H7 (cell line): ENCODE measurements at regions not wholly inside any gene's neighbourhood (a gene's known extent, or its start where the extent isn't known, plus 50 kb on each side); places are given as distances from the start of the nearest gene placed in this dataset.
"Not testable (repeated sequence)": the region's sequence is repeated elsewhere in the genome, so short reads cannot be mapped to it uniquely, and the experiment has no call there.

Experiments
- DNase-seq: peaks from one replicate; pipeline ENCODE4 v3.0.0; 2012
- H3K27me3 ChIP-seq: 2 replicates; pipeline ENCODE4 v1.6.0; 2011; ENCODE audit warnings: mild to moderate bottlenecking, low read length; ENCODE audit not compliant: control insufficient read depth, insufficient read depth
- H3K36me3 ChIP-seq: replicated peaks from 2 replicates; pipeline ENCODE4 v1.5.1; 2011; ENCODE audit warnings: low read length; ENCODE audit not compliant: control insufficient read depth, insufficient read depth
- H3K4me3 ChIP-seq: 2 replicates; pipeline ENCODE4 v1.5.1; 2011; ENCODE audit warnings: low read depth, mild to moderate bottlenecking, control low read depth, low read length, moderate library complexity; ENCODE audit not compliant: insufficient read depth

- no peaks in the 10 kb centered on the region for H3K36me3 ChIP-seq
- no peak overlapping the region for H3K4me3 ChIP-seq
- no peaks in the 10 kb centered on the region for H3K27me3 ChIP-seq
- DNase-seq, result no peak
These were observed 980.0 kb downstream of the DNAJB9 start for GRCh38 chr7:109549471-109550193.

- Histone ChIP-seq H3K27me3 (no peaks in the 10 kb centered on the region), H3K4me3 (no peak overlapping the region), H3K36me3 (no peaks in the 10 kb centered on the region)
- no peak for DNase-seq
These were observed 982.3 kb downstream of the DNAJB9 start for GRCh38 chr7:109552017-109552416.

DNA sequence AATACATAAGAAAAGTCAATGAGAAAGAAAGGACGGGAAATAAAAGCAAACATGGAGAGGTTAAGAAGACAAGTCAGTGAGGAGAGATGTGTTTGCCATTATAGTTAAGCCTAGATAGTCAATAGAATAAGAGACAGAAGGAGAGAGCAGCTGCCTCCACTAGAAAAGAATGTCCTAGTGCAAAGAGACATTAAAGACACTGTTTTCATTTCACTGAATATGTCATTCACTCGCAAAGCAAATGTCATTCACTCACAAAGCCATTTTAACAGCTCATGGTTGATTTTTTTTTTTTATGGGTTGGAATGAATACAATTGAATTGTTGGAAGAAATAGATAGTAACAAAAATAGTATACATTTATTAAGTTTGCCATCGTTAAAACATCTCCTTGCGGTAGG is 1007.6 kb downstream of the DNAJB9 start:
- Histone ChIP-seq H3K27me3 (no peaks in the 10 kb centered on the region), H3K36me3 (no peaks in the 10 kb centered on the region), H3K4me3 (no peak overlapping the region)
- no peak for DNase-seq

- H3K27me3 ChIP-seq, result no peaks in the 10 kb centered on the region
- no peak for DNase-seq
- no peaks in the 10 kb centered on the region for H3K36me3 ChIP-seq
- no peak overlapping the region for H3K4me3 ChIP-seq
These were observed 1010.2 kb downstream of the DNAJB9 start for GRCh38 chr7:109579901-109580300.

GRCh38 chr7:109582211-109582610 is 1012.5 kb downstream of the DNAJB9 start:
- Histone ChIP-seq H3K27me3 (no peaks in the 10 kb centered on the region), H3K4me3 (no peak overlapping the region), H3K36me3 (no peaks in the 10 kb centered on the region)
- DNase-seq, result no peak

- H3K4me3 ChIP-seq, result peak overlapping the region; percentile 51
- H3K36me3 ChIP-seq, H3K27me3 ChIP-seq, DNase-seq: not testable (repeated sequence)
These were observed 1027.3 kb downstream of the DNAJB9 start for GRCh38 chr7:109596948-109597347.

DNA sequence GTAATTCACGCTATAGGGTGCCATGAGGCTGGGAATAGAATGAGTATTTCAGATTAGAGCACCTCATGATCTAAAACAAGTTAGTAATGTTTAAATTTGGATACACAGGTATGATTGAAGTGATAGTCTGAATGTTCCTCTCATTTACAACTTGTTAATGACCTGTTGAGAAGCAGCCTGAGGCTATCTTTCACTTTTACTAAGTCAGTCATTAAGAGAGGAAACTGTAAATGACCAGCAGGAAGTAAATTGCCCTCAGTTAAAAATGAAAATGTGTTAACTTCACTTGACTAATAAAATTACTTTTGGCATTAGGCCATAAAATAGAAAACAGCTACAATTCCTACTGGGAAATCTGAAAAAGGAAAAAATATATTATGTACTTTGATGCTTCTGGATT is 1042.0 kb downstream of the DNAJB9 start:
- no peaks in the 10 kb centered on the region for H3K27me3 ChIP-seq
- DNase-seq, result no peak

DNA sequence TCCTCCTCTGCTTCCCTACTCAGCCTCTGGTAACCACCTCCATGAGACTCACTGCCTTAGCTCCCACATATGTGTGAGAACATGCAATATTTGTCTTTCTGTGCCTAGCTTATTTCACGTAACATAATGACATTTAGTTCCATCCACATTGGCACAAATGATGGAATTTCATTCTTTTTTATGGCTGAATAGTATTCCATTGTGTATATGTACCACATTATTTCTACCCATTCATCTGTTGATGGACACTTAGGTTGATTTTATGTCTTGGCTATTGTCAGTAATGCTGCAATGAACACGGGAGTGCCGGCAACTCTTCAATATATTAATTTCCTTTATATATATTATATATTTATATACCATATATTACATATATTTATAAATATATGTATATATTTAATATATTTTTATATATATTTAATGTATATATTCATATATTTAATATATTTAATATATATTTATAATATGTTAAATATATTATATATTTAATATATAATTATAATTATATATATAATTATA is 1046.9 kb downstream of the DNAJB9 start:
- Histone ChIP-seq H3K4me3 (no peak overlapping the region), H3K27me3 (no peaks in the 10 kb centered on the region), H3K36me3 (no peaks in the 10 kb centered on the region)
- DNase-seq, result no peak

More for the DNA sequence above, 1042.0 kb downstream of the DNAJB9 start:
- no peaks in the 10 kb centered on the region for H3K36me3 ChIP-seq
- H3K4me3 ChIP-seq, result no peak overlapping the region

DNA sequence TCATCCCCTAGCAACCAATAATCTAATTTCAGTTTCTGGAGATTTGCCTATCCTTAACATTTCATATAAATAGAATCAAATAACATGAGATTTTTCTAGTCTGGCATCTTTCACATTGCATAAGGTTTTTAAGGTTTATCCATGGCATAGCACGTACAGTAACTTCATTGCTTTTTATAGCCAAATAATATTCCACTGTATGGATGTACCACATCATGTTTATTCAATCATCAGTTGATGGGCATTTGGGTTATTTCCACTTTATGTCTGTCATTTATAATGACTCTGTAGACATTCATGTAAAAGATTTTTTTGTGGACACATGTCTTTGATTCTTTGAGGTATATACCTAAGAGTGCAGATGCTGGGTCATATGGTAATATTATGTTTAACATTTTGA is 1052.6 kb downstream of the DNAJB9 start:
- no peak overlapping the region for H3K4me3 ChIP-seq
- DNase-seq, result no peak
- no peaks in the 10 kb centered on the region for H3K36me3 ChIP-seq
- no peaks in the 10 kb centered on the region for H3K27me3 ChIP-seq

- not testable (repeated sequence) for H3K36me3 ChIP-seq, DNase-seq, H3K4me3 ChIP-seq, H3K27me3 ChIP-seq
These were observed 1063.2 kb downstream of the DNAJB9 start for GRCh38 chr7:109632890-109633289.

GRCh38 chr7:109635374-109635773 is 1065.7 kb downstream of the DNAJB9 start:
- no peak for DNase-seq
- H3K27me3 ChIP-seq, result no peaks in the 10 kb centered on the region
- no peak overlapping the region for H3K4me3 ChIP-seq
- H3K36me3 ChIP-seq, result no peaks in the 10 kb centered on the region

- DNase-seq, result no peak
- no peaks in the 10 kb centered on the region for H3K27me3 ChIP-seq
- no peaks in the 10 kb centered on the region for H3K36me3 ChIP-seq
- no peak overlapping the region for H3K4me3 ChIP-seq
These were observed 1067.8 kb downstream of the DNAJB9 start for GRCh38 chr7:109637428-109637990.

- no peaks in the 10 kb centered on the region for H3K27me3 ChIP-seq
- H3K4me3 ChIP-seq, result no peak overlapping the region
- no peaks in the 10 kb centered on the region for H3K36me3 ChIP-seq
- no peak for DNase-seq
These were observed 1068.6 kb downstream of the DNAJB9 start for GRCh38 chr7:109638321-109638720.

DNA sequence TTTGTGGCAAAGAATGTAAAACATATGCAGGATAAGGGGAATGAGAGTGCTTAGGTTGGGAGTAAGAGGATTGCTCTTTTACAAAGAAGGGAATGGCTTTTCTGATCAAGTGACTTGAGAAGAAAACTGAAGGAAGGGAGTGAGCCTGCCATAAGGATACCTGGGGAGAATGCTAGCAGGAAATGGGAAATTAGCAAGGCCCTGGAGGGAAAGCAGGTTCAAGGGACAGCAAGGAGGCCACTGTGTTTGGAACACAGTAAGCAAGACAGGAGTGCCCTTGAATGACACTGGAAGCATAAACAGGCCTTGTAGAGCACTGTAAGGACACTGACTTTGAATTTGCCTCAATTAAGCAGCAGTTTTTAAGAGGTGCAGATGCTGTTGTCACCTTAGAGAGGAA is 1069.9 kb downstream of the DNAJB9 start:
- DNase-seq, result no peak
- no peaks in the 10 kb centered on the region for H3K27me3 ChIP-seq
- no peak overlapping the region for H3K4me3 ChIP-seq
- H3K36me3 ChIP-seq, result no peaks in the 10 kb centered on the region

DNA sequence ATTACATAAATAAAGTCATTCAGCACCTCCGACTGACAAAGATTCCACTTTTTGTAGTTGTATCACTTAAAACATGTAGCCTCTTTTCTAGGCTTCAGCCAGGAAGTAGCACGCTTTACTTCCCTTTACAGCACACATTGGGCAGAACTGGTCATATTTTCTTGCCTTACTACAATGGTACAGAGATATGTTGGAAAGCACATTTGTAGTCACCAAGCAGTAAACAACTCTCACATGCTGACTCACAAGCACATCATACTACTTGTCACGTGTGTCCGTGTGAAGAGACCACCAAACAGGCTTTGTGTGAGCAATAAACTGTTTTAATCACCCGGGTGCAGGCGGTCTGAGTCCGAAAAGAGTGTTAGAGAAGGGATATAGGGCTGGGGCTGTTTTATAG is 1071.8 kb downstream of the DNAJB9 start:
- DNase-seq, result no peak
- Histone ChIP-seq H3K4me3 (no peak overlapping the region; the same call in 1 of the 2 replicates), H3K27me3 (no peaks in the 10 kb centered on the region), H3K36me3 (no peaks in the 10 kb centered on the region)
